Nephron (organoid): ENCODE measurements at regions not wholly inside any gene's neighbourhood (a gene's known extent, or its start where the extent isn't known, plus 50 kb on each side); places are given as distances from the start of the nearest gene placed in this dataset.

ENCODE experiments used
- H3K27ac Mint-ChIP-seq, 3 experiments: 2 replicates each; pipeline ENCODE4 v1.8.0; 2020; ENCODE audit warnings: mixed read lengths in 3 of 3, mild to moderate bottlenecking in 2 of 3, moderate library complexity in 1 of 3
- H3K27me3 Mint-ChIP-seq: 2 replicates; pipeline ENCODE4 v1.8.0; 2021; ENCODE audit warnings: low read depth, mild to moderate bottlenecking, moderate library complexity, mixed read lengths
- H3K36me3 Mint-ChIP-seq: 2 replicates; pipeline ENCODE4 v1.8.0; 2020; ENCODE audit warnings: low read depth, mixed read lengths
- H3K4me1 Mint-ChIP-seq: 2 replicates; pipeline ENCODE4 v1.8.0; 2020; ENCODE audit warnings: mixed read lengths
- H3K4me3 Mint-ChIP-seq, 3 experiments: 2 replicates each; pipeline ENCODE4 v1.8.0; 2020; ENCODE audit warnings: mild to moderate bottlenecking in 3 of 3, mixed read lengths in 3 of 3, moderate library complexity in 2 of 3
- H3K9me3 Mint-ChIP-seq: 2 replicates; pipeline ENCODE4 v1.8.0; 2020; ENCODE audit warnings: mixed read lengths
- TF ChIP-seq, protein P1 (sequence below), 3 experiments: fragments of 200-600 bp; sonication (generic); IDR thresholded peaks; one replicate each; pipeline ENCODE4 v1.5.0; 2021; ENCODE audit warnings: antibody characterized with exemption in 3 of 3; ENCODE audit not compliant: unreplicated experiment in 3 of 3

DNA sequence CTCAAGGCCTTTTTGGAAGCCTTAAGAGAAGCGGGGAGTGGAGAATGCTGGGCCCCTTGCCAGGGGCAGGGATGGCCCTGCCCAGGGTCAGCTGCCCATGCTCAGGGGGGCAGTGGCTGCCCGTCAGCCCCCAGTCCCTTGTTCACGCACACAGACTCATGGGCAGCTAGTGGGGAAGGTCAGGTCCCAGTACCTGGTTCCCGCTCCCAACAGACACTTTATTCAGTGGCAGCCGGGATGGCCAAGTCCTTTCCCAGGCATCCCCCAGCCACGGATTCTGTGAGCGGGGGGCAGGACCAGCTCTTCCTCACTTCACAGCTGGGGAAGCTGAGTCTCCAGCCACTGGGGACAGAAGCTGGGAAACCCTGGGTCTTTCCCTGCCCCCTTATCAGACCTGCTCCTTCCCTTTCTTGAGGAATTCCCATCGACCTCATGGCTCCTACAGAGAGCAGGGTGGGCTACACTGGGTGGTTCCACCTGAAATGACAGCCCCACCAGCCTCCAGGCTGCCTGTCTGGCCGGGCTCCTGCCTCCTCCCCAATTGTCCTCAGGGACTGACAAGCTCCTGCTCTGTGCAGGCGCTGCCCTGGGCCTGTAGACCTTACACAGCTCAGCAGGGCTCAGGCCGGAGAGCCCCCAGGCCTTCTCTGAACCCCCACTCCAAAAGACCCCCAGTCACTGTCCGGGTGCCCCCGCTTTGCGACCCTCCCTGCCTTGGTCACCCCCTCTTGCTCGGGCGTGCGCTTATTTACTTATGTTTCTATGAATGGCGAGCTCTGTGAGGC is 61.0 kb upstream of the FGF3 start:
- Mint-ChIP-seq H3K27ac (no peak overlapping the region), H3K36me3 (no peaks in the 10 kb centered on the region), H3K4me3 (no peak overlapping the region), H3K4me1 (no peaks in the 10 kb centered on the region), H3K27me3 (peaks cover 35% of the 10 kb centered on the region), H3K9me3 (no peaks in the 10 kb centered on the region)
- TF ChIP-seq, protein P1, sequence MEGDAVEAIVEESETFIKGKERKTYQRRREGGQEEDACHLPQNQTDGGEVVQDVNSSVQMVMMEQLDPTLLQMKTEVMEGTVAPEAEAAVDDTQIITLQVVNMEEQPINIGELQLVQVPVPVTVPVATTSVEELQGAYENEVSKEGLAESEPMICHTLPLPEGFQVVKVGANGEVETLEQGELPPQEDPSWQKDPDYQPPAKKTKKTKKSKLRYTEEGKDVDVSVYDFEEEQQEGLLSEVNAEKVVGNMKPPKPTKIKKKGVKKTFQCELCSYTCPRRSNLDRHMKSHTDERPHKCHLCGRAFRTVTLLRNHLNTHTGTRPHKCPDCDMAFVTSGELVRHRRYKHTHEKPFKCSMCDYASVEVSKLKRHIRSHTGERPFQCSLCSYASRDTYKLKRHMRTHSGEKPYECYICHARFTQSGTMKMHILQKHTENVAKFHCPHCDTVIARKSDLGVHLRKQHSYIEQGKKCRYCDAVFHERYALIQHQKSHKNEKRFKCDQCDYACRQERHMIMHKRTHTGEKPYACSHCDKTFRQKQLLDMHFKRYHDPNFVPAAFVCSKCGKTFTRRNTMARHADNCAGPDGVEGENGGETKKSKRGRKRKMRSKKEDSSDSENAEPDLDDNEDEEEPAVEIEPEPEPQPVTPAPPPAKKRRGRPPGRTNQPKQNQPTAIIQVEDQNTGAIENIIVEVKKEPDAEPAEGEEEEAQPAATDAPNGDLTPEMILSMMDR (IDR thresholded peaks at IDR 0.05; ENCODE audit: unreplicated experiment in 3 of 3): no peak

DNA sequence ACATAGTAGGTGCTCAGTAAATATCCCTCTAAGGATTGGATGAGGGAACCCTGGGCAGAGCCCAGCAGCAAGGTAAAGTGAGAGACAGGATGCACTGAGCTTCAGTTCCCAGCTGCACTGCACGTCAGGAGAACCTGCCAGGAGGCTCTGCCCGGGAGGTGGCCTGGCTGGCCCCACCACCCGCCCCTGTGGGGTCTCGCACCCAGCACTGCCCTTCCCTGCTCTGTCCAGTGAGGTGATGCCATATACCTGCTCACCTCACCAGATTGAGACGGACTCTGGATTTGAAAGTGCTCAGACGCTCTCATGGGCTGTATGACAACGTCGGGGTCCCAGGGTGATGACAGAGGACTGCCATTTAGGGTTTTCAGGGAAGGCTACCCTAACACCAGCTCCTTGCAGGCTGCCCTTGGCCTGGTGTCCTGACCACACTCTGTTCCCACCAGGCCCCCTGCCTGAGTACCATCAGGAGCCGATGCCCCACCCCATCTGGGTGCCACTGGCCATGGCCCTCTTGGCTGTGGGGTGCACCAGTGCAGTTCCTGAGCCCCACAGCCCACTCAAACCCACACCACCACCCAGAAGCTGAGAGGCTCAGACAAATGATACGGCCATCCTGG is 61.7 kb upstream of the FGF3 start:
- Mint-ChIP-seq H3K36me3 (no peaks in the 10 kb centered on the region), H3K9me3 (no peaks in the 10 kb centered on the region), H3K4me3 (no peak overlapping the region), H3K4me1 (no peaks in the 10 kb centered on the region), H3K27ac (no peak overlapping the region), H3K27me3 (peaks cover 36% of the 10 kb centered on the region)
- TF ChIP-seq, protein P1 (IDR thresholded peaks at IDR 0.05; ENCODE audit: unreplicated experiment in 3 of 3): no peak

DNA sequence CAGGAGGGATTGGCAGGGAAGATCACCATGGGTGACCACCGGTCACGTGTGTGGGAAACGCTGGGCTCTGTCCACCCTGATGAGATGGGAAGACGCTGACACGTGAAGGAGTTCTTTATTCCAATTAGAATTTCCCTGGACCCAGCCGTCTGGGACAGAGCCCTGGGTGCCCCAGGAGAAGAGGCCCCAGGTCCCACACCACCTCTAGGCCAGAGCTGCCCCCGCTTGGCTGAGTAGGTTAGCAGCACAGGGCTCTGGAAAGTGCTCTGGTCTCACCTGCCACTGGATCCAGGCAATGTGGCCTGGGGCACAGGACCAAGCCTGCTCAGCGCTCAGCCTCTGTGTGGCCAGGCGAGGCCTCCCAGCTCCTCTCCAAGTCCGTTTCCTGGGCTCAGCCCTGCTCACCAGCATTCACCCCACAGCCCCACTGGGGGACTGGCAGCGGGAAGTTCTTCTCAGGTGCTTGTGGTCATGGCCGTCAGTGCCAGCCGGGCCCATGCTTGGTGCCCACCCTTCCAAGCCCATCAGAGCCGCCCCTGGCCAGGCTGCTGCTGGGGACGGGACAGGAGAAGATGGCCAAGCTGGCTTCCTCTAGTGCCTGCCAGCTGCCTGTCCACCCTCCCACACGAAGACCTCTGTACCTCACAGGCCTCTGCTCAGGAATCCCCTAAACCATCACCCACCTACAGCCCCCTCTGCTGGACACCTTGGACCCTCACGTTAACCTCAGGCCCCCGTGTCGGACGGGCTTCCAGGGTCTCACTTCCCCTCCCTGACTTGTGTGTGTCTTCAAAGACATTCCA is 62.5 kb upstream of the FGF3 start:
- Mint-ChIP-seq H3K4me3 (no peak overlapping the region), H3K27me3 (peaks cover 31% of the 10 kb centered on the region), H3K9me3 (no peaks in the 10 kb centered on the region), H3K4me1 (no peaks in the 10 kb centered on the region), H3K27ac (no peak overlapping the region), H3K36me3 (no peaks in the 10 kb centered on the region)
- TF ChIP-seq, protein P1 (IDR thresholded peaks at IDR 0.05; ENCODE audit: unreplicated experiment in 3 of 3): peak in 1 of 3 experiments; percentile 15

DNA sequence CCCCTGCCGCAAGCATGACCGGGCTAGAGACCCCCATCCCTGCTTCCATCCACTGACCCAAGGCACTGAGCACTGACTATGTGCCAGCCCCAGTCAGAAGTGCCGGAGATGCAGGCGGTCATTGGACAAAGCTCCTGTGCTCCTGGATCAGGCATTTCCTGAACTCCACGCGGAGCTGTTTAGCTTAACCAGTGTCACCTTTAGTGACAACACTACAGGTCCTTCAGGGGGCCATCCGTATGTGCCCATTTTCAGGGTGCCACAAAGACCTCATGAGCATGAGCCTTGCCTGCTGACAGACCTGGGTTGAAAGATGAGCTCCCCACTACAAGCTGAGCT is 63.0 kb upstream of the FGF3 start:
- Mint-ChIP-seq H3K27me3 (peaks cover 31% of the 10 kb centered on the region), H3K36me3 (no peaks in the 10 kb centered on the region), H3K9me3 (no peaks in the 10 kb centered on the region), H3K4me1 (no peaks in the 10 kb centered on the region), H3K27ac (no peak overlapping the region), H3K4me3 (no peak overlapping the region)
- TF ChIP-seq, protein P1 (IDR thresholded peaks at IDR 0.05; ENCODE audit: unreplicated experiment in 3 of 3): peak in 1 of 3 experiments; percentile 1

DNA sequence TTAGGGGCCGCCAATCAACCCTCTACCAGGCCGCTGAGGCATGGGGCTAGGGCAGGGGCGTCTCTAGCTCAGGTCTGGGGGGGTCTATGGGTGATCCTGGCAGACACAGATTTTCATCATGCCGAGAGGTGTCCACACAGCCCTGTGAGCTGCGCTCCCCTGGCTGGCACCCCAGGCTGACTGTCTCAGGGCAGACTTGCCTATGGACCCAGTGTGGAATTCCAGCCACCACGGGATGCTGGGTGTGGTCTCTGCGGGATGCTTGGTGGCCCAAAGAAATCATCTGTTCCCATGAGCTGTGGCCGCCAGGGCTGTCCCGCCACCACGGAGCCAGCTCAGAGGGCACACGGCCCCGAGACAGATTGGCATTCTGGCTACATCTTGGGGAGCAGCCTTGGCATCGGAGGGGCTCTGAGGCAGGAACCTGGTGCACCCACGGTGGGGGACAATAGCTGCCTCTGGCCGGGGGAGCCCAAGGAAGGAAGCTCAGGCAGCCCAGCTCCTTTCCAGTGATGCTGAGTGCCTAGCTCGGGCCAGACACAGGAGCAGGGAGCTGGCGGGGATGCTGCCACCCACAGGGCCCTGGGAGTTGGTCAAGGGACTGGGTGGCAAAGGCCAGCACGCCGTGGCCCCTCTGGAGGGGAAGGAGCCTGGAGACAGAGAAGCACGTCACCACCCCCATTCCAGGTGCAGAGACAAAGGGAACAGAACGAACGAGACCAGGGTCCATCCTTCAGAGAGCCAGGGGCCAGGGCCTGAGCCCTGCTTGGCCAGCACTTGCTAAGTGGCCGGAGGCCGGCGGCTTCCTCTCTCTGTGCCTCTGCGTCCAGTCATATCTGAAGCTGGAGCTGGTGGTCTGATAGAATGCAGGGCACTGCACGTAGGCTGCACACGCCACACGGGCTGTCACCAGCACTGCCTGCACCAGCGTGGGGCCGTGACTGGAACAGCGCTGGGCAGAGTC is 64.4 kb upstream of the FGF3 start:
- H3K27ac Mint-ChIP-seq: peak overlapping the region in 1 of 3 experiments; percentile 24
- H3K4me3 Mint-ChIP-seq: no peak overlapping the region
- H3K36me3 Mint-ChIP-seq: no peaks in the 10 kb centered on the region
- TF ChIP-seq, protein P1 (IDR thresholded peaks at IDR 0.05; ENCODE audit: unreplicated experiment in 3 of 3): no peak
- H3K9me3 Mint-ChIP-seq: no peaks in the 10 kb centered on the region
- peaks cover 33% of the 10 kb centered on the region for H3K27me3 Mint-ChIP-seq
- no peaks in the 10 kb centered on the region for H3K4me1 Mint-ChIP-seq
